Prostate gland (tissue), 2 donors: ENCODE measurements at regions not wholly inside any gene's neighbourhood (a gene's known extent, or its start where the extent isn't known, plus 50 kb on each side); places are given as distances from the start of the nearest gene placed in this dataset.

Source experiments
- CTCF ChIP-seq, 4 experiments: fragments of 200-600 bp in 2 of 4; fragments of 450-650 bp in 2 of 4; sonication (generic) in 2 of 4; IDR thresholded peaks; 1 replicate in 3 of 4; 2 replicates in 1 of 4; pipeline ENCODE4 v1.5.1; 2016 to 2019; ENCODE audit warnings: antibody characterized with exemption in 4 of 4, mild to moderate bottlenecking in 2 of 4, moderate library complexity in 2 of 4
- POLR2A ChIP-seq: fragments of 450-650 bp; IDR thresholded peaks from one replicate; pipeline ENCODE4 v1.6.1; 2016; ENCODE audit warnings: antibody characterized with exemption, mild to moderate bottlenecking

- TF ChIP-seq CTCF (IDR thresholded peaks at IDR 0.05) (no peak), POLR2A (no peak)
Measured at GRCh38 chr11:92278791-92279433, 54.3 kb downstream of the FAT3 start.
